ENCODE measurements at regions not wholly inside any gene's neighbourhood (a gene's known extent, or its start where the extent isn't known, plus 50 kb on each side); places are given as distances from the start of the nearest gene placed in this dataset.

GRCh38 chr6:56714982-56715456 lies 72.3 kb upstream of the DST start:
- ATAC-seq (no peak), DNase-seq (ENCODE audit: missing footprints) (no peak)
- intact Hi-C loops (cut with DNase I) = no loop called here

- DNase-seq (ENCODE audit: missing footprints) = no peak
- intact Hi-C loops (cut with DNase I) = no loop called here
- peak; percentile 36 for ATAC-seq
Observed at GRCh38 chr6:56714273-56714672, 71.6 kb upstream of the DST start.

GRCh38 chr6:56713254-56713672 lies 70.6 kb upstream of the DST start:
- intact Hi-C loops (cut with DNase I) = loop anchor here (2.0 kb wide), 1 partner anchor 44 kb away; no protein-coding TSS in a partner anchor
- ATAC-seq (peak; percentile 75), DNase-seq (ENCODE audit: missing footprints) (no peak)

- ATAC-seq (no peak), DNase-seq (ENCODE audit: missing footprints) (no peak)
- intact Hi-C loops (cut with DNase I) = no loop called here
Observed at GRCh38 chr6:56710967-56711366, 68.3 kb upstream of the DST start.

GRCh38 chr6:56709650-56710049 lies 67.0 kb upstream of the DST start:
- intact Hi-C loops (cut with DNase I) = loop anchor here (2.0 kb wide), 1 partner anchor 141 kb away; no protein-coding TSS in a partner anchor
- ATAC-seq (no peak), DNase-seq (ENCODE audit: missing footprints) (no peak)

GRCh38 chr6:56708810-56709597 lies 66.3 kb upstream of the DST start:
- DNase-seq (ENCODE audit: missing footprints) (no peak), ATAC-seq (peak; percentile 38)
- intact Hi-C loops (cut with DNase I) = loop anchor here (2.0 kb wide), 1 partner anchor 142 kb away; no protein-coding TSS in a partner anchor

GRCh38 chr6:56706981-56707726 lies 64.5 kb upstream of the DST start:
- DNase-seq (ENCODE audit: missing footprints) (no peak), ATAC-seq (peak; percentile 37)
- intact Hi-C loops (cut with DNase I) = no loop called here

- intact Hi-C loops (cut with DNase I) = loop anchor here (1.0 kb wide), 1 partner anchor 62 kb away; no protein-coding TSS in a partner anchor
- ATAC-seq (peak; percentile 56), DNase-seq (ENCODE audit: missing footprints) (no peak)
Observed at GRCh38 chr6:56699066-56699654, 56.5 kb upstream of the DST start.

GRCh38 chr6:56695702-56696101 lies 53.0 kb upstream of the DST start:
- DNase-seq (ENCODE audit: missing footprints) (no peak), ATAC-seq (no peak)
- intact Hi-C loops (cut with DNase I) = no loop called here

GRCh38 chr6:56694002-56694401 lies 51.3 kb upstream of the DST start:
- no peak for ATAC-seq
- intact Hi-C loops (cut with DNase I) = no loop called here
- no peak for DNase-seq (ENCODE audit: missing footprints)

- peak; percentile 87 for ATAC-seq
- intact Hi-C loops (cut with DNase I) = loop anchor here (2.0 kb wide), 1 partner anchor 44 kb away; no protein-coding TSS in a partner anchor
- peak; percentile 96 for DNase-seq (ENCODE audit: missing footprints)
Observed at GRCh38 chr6:56693246-56693607, 50.5 kb upstream of the DST start.

- ATAC-seq (peak; percentile 58), DNase-seq (ENCODE audit: missing footprints) (no peak)
- intact Hi-C loops (cut with DNase I) = loop anchor here (2.0 kb wide), 1 partner anchor 44 kb away; no protein-coding TSS in a partner anchor
Observed at GRCh38 chr6:56692523-56693245, 50.0 kb upstream of the DST start.
